ENCODE measurements at regions not wholly inside any gene's neighbourhood (a gene's known extent, or its start where the extent isn't known, plus 50 kb on each side); places are given as distances from the start of the nearest gene placed in this dataset.
A peak's percentile ranks its signal among the peaks of the same experiment; 100 is the strongest.

DNA sequence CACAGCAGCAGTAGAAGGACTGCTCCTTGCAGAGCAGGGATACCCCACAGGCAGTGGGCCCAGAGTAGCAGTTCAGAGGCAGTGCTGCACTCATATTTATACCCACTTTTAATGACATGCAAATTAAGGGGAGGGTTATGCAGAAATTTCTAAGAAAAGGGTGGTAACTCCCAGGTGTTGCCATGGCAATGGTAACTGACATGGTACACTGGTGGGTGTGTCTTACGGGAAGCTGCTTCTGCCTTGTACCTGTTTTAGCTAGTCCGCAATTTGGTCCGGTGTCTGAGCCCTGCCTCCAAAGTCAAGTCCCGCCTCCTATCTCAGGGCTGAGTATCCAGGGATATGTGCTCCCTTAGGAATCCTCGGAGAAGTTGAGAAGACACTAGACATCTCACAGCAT is 79.2 kb upstream of the UQCRFS1 start:
- Histone ChIP-seq H3K9me3 (ENCODE audit: low read depth) (no peaks in the 10 kb centered on the region), H3K4me1 (no peaks in the 10 kb centered on the region), H3K36me3 (no peaks in the 10 kb centered on the region), H2AFZ (replicated peaks) (no peak overlapping the region), H3K79me2 (ENCODE audit: low read depth) (no peaks in the 10 kb centered on the region), H3K27me3 (no peaks in the 10 kb centered on the region), H3F3A (ENCODE audit: low read depth) (no peaks in the 10 kb centered on the region), H3K27ac (no peak overlapping the region), H3K9ac (no peak overlapping the region), H3K4me3 (no peak overlapping the region), H4K20me1 (ENCODE audit: low read depth) (no peaks in the 10 kb centered on the region), H3K4me2 (no peak overlapping the region)
- TF ChIP-seq, protein P1, sequence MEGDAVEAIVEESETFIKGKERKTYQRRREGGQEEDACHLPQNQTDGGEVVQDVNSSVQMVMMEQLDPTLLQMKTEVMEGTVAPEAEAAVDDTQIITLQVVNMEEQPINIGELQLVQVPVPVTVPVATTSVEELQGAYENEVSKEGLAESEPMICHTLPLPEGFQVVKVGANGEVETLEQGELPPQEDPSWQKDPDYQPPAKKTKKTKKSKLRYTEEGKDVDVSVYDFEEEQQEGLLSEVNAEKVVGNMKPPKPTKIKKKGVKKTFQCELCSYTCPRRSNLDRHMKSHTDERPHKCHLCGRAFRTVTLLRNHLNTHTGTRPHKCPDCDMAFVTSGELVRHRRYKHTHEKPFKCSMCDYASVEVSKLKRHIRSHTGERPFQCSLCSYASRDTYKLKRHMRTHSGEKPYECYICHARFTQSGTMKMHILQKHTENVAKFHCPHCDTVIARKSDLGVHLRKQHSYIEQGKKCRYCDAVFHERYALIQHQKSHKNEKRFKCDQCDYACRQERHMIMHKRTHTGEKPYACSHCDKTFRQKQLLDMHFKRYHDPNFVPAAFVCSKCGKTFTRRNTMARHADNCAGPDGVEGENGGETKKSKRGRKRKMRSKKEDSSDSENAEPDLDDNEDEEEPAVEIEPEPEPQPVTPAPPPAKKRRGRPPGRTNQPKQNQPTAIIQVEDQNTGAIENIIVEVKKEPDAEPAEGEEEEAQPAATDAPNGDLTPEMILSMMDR (IDR thresholded peaks at IDR 0.05), result no peak
- TF ChIP-seq EZH2 (IDR thresholded peaks at IDR 0.05) (no peak), EZH2phosphoT487 (IDR thresholded peaks at IDR 0.05) (no peak)
- Mint-ChIP-seq H3K9me3 (peaks cover 6% of the 10 kb centered on the region), H3K4me3 (no peak overlapping the region), H3K27ac (peak overlapping the region; percentile 96), H3K27me3 (ENCODE audit: insufficient read depth, low read depth) (peaks cover 10% of the 10 kb centered on the region), H3K36me3 (no peaks in the 10 kb centered on the region), H3K4me1 (peaks cover 20% of the 10 kb centered on the region)
- no peak for DNase-seq (ENCODE audit: low spot score)

DNA sequence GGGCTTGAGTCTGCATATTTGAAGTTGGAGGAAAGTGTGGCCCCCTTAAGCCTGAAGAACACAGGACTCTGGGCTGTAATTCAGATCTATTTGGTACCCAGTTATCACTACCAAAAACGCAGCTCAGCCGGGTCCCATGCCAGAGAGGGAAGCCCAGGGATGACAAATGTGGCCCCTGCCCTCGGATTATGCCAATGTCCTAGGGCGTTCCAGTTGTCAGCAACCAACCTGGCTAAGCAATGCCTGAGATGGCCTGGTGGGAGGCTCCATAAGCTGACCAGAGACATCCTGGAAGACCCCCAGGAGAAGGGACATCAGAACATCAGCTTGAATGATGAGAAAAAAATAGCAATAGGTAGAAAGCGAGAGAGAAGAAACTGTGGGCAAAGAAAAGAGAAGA is 79.6 kb upstream of the UQCRFS1 start:
- Mint-ChIP-seq H3K27ac (no peak overlapping the region), H3K9me3 (peaks cover 6% of the 10 kb centered on the region), H3K4me3 (no peak overlapping the region), H3K36me3 (no peaks in the 10 kb centered on the region), H3K4me1 (peaks cover 20% of the 10 kb centered on the region), H3K27me3 (ENCODE audit: insufficient read depth, low read depth) (peaks cover 11% of the 10 kb centered on the region)
- H3K4me1 ChIP-seq, result no peaks in the 10 kb centered on the region
- DNase-seq (ENCODE audit: low spot score), result no peak
- no peaks in the 10 kb centered on the region for H4K20me1 ChIP-seq (ENCODE audit: low read depth)
- no peaks in the 10 kb centered on the region for H3K36me3 ChIP-seq
- H3K27me3 ChIP-seq, result no peaks in the 10 kb centered on the region
- no peaks in the 10 kb centered on the region for H3K9me3 ChIP-seq (ENCODE audit: low read depth)
- no peak overlapping the region for H3K4me3 ChIP-seq
- no peak for TF ChIP-seq EZH2phosphoT487 (IDR thresholded peaks at IDR 0.05)
- TF ChIP-seq, protein P1 (IDR thresholded peaks at IDR 0.05), result no peak
- H3K27ac ChIP-seq, result no peak overlapping the region
- no peaks in the 10 kb centered on the region for H3F3A ChIP-seq (ENCODE audit: low read depth)
- H2AFZ ChIP-seq (replicated peaks), result no peak overlapping the region
- no peak overlapping the region for H3K9ac ChIP-seq
- no peak overlapping the region for H3K4me2 ChIP-seq
- no peaks in the 10 kb centered on the region for H3K79me2 ChIP-seq (ENCODE audit: low read depth)

DNA sequence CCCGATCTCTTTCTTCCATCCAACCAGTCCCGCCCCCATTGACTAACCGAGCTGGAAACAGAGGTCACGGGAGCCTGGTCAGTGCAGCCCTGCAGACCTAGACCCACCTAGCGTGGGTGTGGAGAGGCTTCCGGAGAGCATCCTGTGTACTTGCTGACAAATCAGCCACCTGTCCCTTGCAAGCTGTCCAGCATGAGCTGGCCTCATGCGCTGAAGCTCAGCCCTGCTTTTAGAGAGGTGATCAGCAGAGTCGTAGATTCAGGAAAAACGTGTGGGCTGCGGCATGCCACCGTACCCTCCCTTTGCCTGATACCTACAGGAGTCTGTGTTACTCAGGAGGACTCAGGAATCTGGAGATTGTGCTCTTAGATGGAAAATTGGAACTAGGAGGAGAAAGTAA is 80.3 kb upstream of the UQCRFS1 start:
- TF ChIP-seq, protein P1 (IDR thresholded peaks at IDR 0.05), result no peak
- TF ChIP-seq EZH2 (IDR thresholded peaks at IDR 0.05), result no peak
- TF ChIP-seq EZH2phosphoT487 (IDR thresholded peaks at IDR 0.05), result no peak
- no peaks in the 10 kb centered on the region for H3K36me3 ChIP-seq
- no peaks in the 10 kb centered on the region for H3K79me2 ChIP-seq (ENCODE audit: low read depth)
- no peak overlapping the region for H3K9ac ChIP-seq
- peaks cover 20% of the 10 kb centered on the region for H3K4me1 Mint-ChIP-seq
- peaks cover 2% of the 10 kb centered on the region for H3K9me3 Mint-ChIP-seq
- H3K27ac Mint-ChIP-seq, result no peak overlapping the region
- no peak for DNase-seq (ENCODE audit: low spot score)
- peaks cover 10% of the 10 kb centered on the region for H3K27me3 Mint-ChIP-seq (ENCODE audit: insufficient read depth, low read depth)
- no peak overlapping the region for H3K4me3 Mint-ChIP-seq
- no peaks in the 10 kb centered on the region for H3K27me3 ChIP-seq
- H2AFZ ChIP-seq (replicated peaks), result no peak overlapping the region
- no peaks in the 10 kb centered on the region for H3F3A ChIP-seq (ENCODE audit: low read depth)
- no peaks in the 10 kb centered on the region for H3K4me1 ChIP-seq
- no peak overlapping the region for H3K27ac ChIP-seq
- no peak overlapping the region for H3K4me3 ChIP-seq
- no peaks in the 10 kb centered on the region for H4K20me1 ChIP-seq (ENCODE audit: low read depth)
- H3K4me2 ChIP-seq, result no peak overlapping the region
- no peaks in the 10 kb centered on the region for H3K9me3 ChIP-seq (ENCODE audit: low read depth)
- H3K36me3 Mint-ChIP-seq, result no peaks in the 10 kb centered on the region
